K562 (cell line): ENCODE measurements at regions not wholly inside any gene's neighbourhood (a gene's known extent, or its start where the extent isn't known, plus 50 kb on each side); places are given as distances from the start of the nearest gene placed in this dataset.

Experiments
- ATAC-seq: fragments of 200-7000 bp; cut with Tn5 transposase; 3 replicates; pipeline ENCODE4 v1.9.1; 2020; ENCODE audit warnings: moderate library complexity
- BruUV-seq: library from RNA; stranded (reverse); fragments of 400-500 nt; replicated peaks from 2 replicates; lab custom pipeline; 2021; lab: Mats Ljungman, UMichigan
- CTCF ChIA-PET: fragments of 300-600 bp; formaldehyde crosslinking; extraction: SDS; loops from one replicate; lab custom pipeline; 2021; ENCODE audit warnings: low intra/inter-chr PET ratio; lab: Yijun Ruan, JAX
- POLR2A ChIA-PET: fragments of 300-600, 350-650 bp; sonication (Branson Sonifier 250); formaldehyde crosslinking; extraction: SDS; loops from one replicate; lab custom pipeline; 2021; ENCODE audit warnings: antibody characterized with exemption, inconsistent platforms; lab: Yijun Ruan, JAX
- DNase-seq, 4 experiments: peaks; one replicate each; pipeline versions ENCODE4 v3.0.0 to v3.0.0-alpha.2; 2011 to 2018; ENCODE audit warnings: low spot score in 3 of 4, mixed read lengths in 3 of 4; ENCODE audit errors: extremely low read depth in 1 of 4
- FAIRE-seq: peaks from 2 replicates; lab custom pipeline; 2011; peaks lifted over from hg19 to GRCh38; lab: Jason Lieb, UNC
- H2AFZ ChIP-seq: 2 replicates; pipeline ENCODE4 v1.6.0; 2011; ENCODE audit warnings: low read depth, low read length, control low read depth, inconsistent platforms
- H3K27ac ChIP-seq: fragments of 200-600 bp; 3 replicates; pipeline ENCODE4 v1.8.0; 2011; ENCODE audit warnings: low read depth, mild to moderate bottlenecking, control low read depth, inconsistent platforms, low read length, moderate library complexity, mixed read lengths; ENCODE audit errors: extremely low read depth
- H3K27me3 ChIP-seq, 2 experiments: fragments of 300-600 bp in 1 of 2; 2 replicates in 1 of 2; 3 replicates in 1 of 2; pipeline versions ENCODE4 v1.6.0 to v1.8.0; 2011; ENCODE audit warnings: inconsistent platforms in 2 of 2, low read length in 2 of 2, mild to moderate bottlenecking in 1 of 2, mixed read lengths in 1 of 2, moderate library complexity in 1 of 2; ENCODE audit not compliant: control insufficient read depth in 2 of 2, insufficient read depth in 2 of 2
- H3K36me3 ChIP-seq: fragments of 300-600 bp; 3 replicates; pipeline ENCODE4 v1.8.0; 2011; ENCODE audit warnings: mild to moderate bottlenecking, low read length, inconsistent platforms; ENCODE audit not compliant: control insufficient read depth, insufficient read depth
- H3K4me1 ChIP-seq, 2 experiments: fragments of 200-600 bp in 1 of 2; replicated peaks in 1 of 2; 2 replicates in 1 of 2; 3 replicates in 1 of 2; pipeline versions ENCODE4 v1.5.1 to v1.8.0; 2011; ENCODE audit warnings: inconsistent platforms in 2 of 2, low read length in 2 of 2, mild to moderate bottlenecking in 1 of 2, mixed read lengths in 1 of 2, moderate library complexity in 1 of 2; ENCODE audit not compliant: control insufficient read depth in 2 of 2, insufficient read depth in 2 of 2
- H3K4me2 ChIP-seq: 2 replicates; pipeline ENCODE4 v1.6.1; 2011; ENCODE audit warnings: low read length, control low read depth, inconsistent platforms, mixed read lengths; ENCODE audit not compliant: insufficient read depth
- H3K4me3 ChIP-seq: fragments of 200-600 bp; sonication (generic), shearing (Covaris generic); 2 replicates; pipeline ENCODE4 v1.5.1; 2016; ENCODE audit warnings: control low read depth, inconsistent platforms
- H3K79me2 ChIP-seq: fragments of 200-600 bp; 3 replicates; pipeline ENCODE4 v1.8.0; 2011; ENCODE audit warnings: low read length, inconsistent platforms; ENCODE audit not compliant: control insufficient read depth, insufficient read depth
- H3K9ac ChIP-seq, 2 experiments: 2 replicates each; pipeline versions ENCODE4 v1.6.0 to v1.6.1; 2011; ENCODE audit warnings: low read depth in 2 of 2, low read length in 2 of 2, control low read depth in 1 of 2, inconsistent platforms in 1 of 2, mild to moderate bottlenecking in 1 of 2, mixed read lengths in 1 of 2; ENCODE audit not compliant: insufficient read depth in 1 of 2
- H3K9me1 ChIP-seq: one replicate; pipeline ENCODE4 v1.6.0; 2011; ENCODE audit warnings: inconsistent platforms, mild to moderate bottlenecking, low read length, moderate library complexity; ENCODE audit not compliant: control insufficient read depth, insufficient read depth
- H3K9me3 ChIP-seq: replicated peaks from 2 replicates; pipeline ENCODE4 v1.5.1; 2011; ENCODE audit warnings: low read depth, low read length, inconsistent platforms; ENCODE audit not compliant: control insufficient read depth, insufficient read depth
- H4K20me1 ChIP-seq: replicated peaks from 2 replicates; pipeline ENCODE4 v1.6.1; 2011; ENCODE audit warnings: low read length, inconsistent platforms, mixed read lengths; ENCODE audit not compliant: control insufficient read depth, insufficient read depth
- IRF2 ChIP-seq: sonication (generic); formaldehyde crosslinking; IDR thresholded peaks from 2 replicates; pipeline ENCODE4 v1.8.1; 2022; ENCODE audit warnings: mild to moderate bottlenecking, missing genetic modification reagents
- KAT2B ChIP-seq: IDR thresholded peaks from one replicate; pipeline ENCODE4 v1.6.1; 2012; ENCODE audit warnings: low read depth, mild to moderate bottlenecking, control low read depth, inconsistent platforms, low read length, moderate library complexity
- KLF10 ChIP-seq: fragments of 250-450 bp; sonication (Bioruptor Pico); IDR thresholded peaks from 2 replicates; pipeline ENCODE4 v1.6.1; 2021; ENCODE audit warnings: matching md5 sums
- POLR2B ChIP-seq: fragments of 450-650 bp; IDR thresholded peaks from 2 replicates; pipeline ENCODE4 v1.6.1; 2018; ENCODE audit warnings: low read depth; ENCODE audit not compliant: partially characterized antibody
- POLR3A ChIP-seq: IDR thresholded peaks from 2 replicates; pipeline ENCODE4 v1.6.1; 2011; ENCODE audit warnings: borderline replicate concordance, mild to moderate bottlenecking, moderate library complexity; ENCODE audit not compliant: insufficient read length, insufficient read depth; ENCODE audit errors: extremely low read depth
- SRSF3 ChIP-seq: fragments of 200-400 bp; formaldehyde crosslinking; IDR thresholded peaks from 2 replicates; pipeline ENCODE4 v1.6.1; 2016; ENCODE audit warnings: mild to moderate bottlenecking, low read length, moderate library complexity; ENCODE audit not compliant: insufficient read depth
- TRIM24 ChIP-seq, 2 experiments: fragments of 450-650 bp; IDR thresholded peaks; 2 replicates each; pipeline ENCODE4 v1.6.1; 2016
- ZFP36 ChIP-seq: fragments of 150-350 bp; IDR thresholded peaks from 2 replicates; pipeline ENCODE4 v1.6.1; 2018; ENCODE audit warnings: low read length, low read depth; ENCODE audit not compliant: partially characterized antibody
- ZNF384 ChIP-seq: IDR thresholded peaks from 2 replicates; pipeline ENCODE4 v1.6.1; 2012; ENCODE audit warnings: low read depth, low read length, improper control_type of control experiment
- ZNF655 ChIP-seq: fragments of 250-450 bp; sonication (Bioruptor Pico); IDR thresholded peaks from 2 replicates; pipeline ENCODE4 v1.5.0; 2021
- WGBS: fragments of 100-300 bp; shearing (Covaris generic); methylation state at CpG from one replicate; pipeline ENCODE4 v1.1.6; 2016; ENCODE audit warnings: low coverage, mixed read lengths; ENCODE audit not compliant: insufficient coverage; ENCODE audit errors: missing lambda C conversion rate; 5-methylcytosine and 5-hydroxymethylcytosine counted together
- in situ Hi-C: fragments of 300-500 bp; cut with MboI; formaldehyde crosslinking; loops from 4 replicates; pipeline ENCODE4 v1.15.0; 2018; ENCODE audit warnings: inconsistent platforms, mixed read lengths
- intact Hi-C: fragments of 100-400 bp; cut with micrococcal nuclease; formaldehyde crosslinking; loops from 2 replicates; pipeline ENCODE4 v1.14.2; 2022

GRCh38 chr13:62473190-62473943 lies 1057.7 kb upstream of the PCDH20 start (continued):
- no peak for TF ChIP-seq ZNF655
- no peak for TF ChIP-seq POLR2B
- no peak for TF ChIP-seq KAT2B
- no peak for TF ChIP-seq ZFP36
- no peak for TF ChIP-seq IRF2 (CRISPR knock-in tag)

DNA sequence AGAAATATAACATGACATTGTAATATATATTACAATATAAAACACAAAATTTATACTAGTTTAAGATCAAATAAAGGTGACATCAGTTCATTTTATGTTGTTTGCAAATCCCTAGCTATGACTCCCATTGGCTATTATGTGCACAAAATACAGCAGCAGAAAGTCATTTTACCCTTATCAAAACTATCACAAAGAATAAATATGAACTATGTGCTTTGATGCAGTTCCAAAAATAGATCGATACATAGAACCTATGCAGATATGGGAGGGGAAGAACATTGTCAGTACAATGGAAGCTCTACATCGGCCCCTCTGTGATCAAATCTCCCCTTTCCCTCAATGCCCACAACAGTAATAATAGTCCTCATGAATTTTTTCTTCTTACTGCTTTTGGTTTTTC lies 1038.1 kb upstream of the PCDH20 start:
- ChIA-PET CTCF (no interaction called here), POLR2A (no interaction called here)
- intact Hi-C loops, result no loop called here
- Histone ChIP-seq H3K9me3 (no peaks in the 10 kb centered on the region), H3K9ac (no peak overlapping the region), H3K4me1 (no peaks in the 10 kb centered on the region), H3K4me2 (no peak overlapping the region), H3K36me3 (no peaks in the 10 kb centered on the region), H3K9me1 (no peaks in the 10 kb centered on the region), H2AFZ (no peak overlapping the region), H3K27me3 (no peaks in the 10 kb centered on the region), H4K20me1 (no peaks in the 10 kb centered on the region), H3K27ac (no peak overlapping the region)
- WGBS, result 0% methylated on average over 2 of the region's 2 CpGs
- FAIRE-seq (no peak), ATAC-seq (no peak), DNase-seq (no peak)
- TF ChIP-seq ZNF384 (no peak), POLR3A (no peak), KLF10 (CRISPR knock-in tag) (no peak), SRSF3 (no peak), TRIM24 (IDR thresholded peaks at IDR 0.05) (no peak)
- TF ChIP-seq, all 486 proteins: peak for 0
- BruUV-seq, result no TSS peak
- Histone ChIP-seq H3K79me2 (no peaks in the 10 kb centered on the region), H3K4me3 (no peak overlapping the region)
- in situ Hi-C loops, result no loop called here
